NCI-H82 (cell line): ENCODE measurements at regions not wholly inside any gene's neighbourhood (a gene's known extent, or its start where the extent isn't known, plus 50 kb on each side); places are given as distances from the start of the nearest gene placed in this dataset.

Experiments
- DNase-seq: peaks from one replicate; lab custom pipeline; 2025; lab: John Stamatoyannopoulos, UW

DNA sequence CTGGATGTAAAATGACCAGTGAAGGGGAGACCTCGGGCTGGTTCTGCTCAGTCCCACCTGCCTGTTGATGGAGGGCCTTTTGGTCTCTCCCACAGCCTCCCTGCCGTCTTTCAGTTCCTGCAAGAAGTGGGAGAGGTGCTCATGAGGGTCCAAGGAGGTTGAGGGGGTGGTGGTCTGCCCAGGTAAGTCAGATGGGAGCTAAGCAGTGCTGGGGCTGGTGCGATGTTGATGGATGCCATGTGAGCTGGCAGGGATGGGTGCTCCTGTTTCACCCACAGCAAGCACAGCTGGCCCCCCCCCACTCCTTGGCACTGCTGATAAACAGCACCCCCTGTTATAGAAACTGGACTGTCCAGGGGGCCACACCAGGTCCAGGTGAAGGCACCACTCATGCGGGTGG is 145.6 kb downstream of the NSG2 start:
- DNase-seq = no peak

- no peak for DNase-seq
Measured at GRCh38 chr5:174191850-174192655, 146.5 kb downstream of the NSG2 start.

- DNase-seq = no peak
Measured at GRCh38 chr5:174192901-174193300, 147.4 kb downstream of the NSG2 start.

DNA sequence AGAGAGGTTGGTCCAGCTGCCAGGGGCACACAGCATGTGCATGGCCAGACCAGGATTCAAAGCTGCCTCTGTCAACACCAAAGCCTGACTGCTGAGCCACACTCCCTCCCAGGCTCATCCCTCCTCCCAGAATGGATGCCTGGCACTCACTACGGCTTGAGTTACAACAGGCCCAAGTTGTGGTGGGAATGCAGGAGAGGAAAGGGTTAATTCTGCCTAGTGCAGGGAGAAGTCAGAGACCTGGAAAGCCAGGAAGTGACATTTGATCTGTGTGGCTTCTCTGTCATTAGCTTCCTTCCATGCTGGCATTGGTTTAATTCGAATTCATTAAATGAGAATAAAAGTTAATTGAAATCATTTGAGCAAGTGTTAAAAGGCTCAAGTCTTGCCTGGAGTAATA is 150.0 kb downstream of the NSG2 start:
- peak; percentile 55 for DNase-seq

DNA sequence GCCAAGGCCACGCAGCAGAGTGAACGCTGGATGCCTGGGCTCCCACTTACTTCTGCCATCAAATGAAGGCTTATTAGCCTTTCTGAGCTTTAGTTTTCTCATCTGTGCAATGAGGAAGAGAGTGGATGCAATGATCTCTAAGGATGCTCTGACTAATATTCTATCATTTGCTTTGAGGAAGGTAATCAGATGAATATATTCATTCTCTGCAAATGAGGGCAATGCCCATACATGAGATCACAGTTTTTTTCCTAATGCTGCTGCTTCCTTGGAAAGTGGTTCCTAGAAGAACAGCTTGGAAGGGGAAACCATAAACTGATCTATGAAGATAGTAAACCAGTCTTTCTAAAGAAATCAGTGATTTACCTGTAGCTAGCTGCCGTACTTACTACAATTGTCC is 152.4 kb downstream of the NSG2 start:
- DNase-seq = no peak

DNA sequence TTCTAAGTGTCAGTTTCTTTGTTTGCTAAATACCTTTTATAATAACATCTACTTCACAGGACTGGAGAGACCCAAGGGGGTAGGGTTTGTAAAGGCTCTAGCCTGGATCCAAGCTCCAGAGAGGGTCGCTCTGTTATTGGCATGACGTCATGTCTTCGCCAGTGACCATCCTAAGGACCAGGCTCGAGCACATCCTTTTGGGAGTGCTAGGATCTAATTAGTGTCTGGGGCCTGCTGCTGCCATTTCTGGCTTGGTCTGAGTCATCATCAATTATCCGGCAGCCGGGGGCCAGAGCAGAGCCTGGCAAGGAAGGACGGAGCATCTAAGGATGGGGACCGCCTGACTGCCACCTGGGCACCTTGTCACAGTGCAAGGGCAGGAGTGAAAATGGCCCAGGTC is 153.0 kb downstream of the NSG2 start:
- no peak for DNase-seq

- DNase-seq = no peak
Measured at GRCh38 chr5:174202996-174203395, 157.5 kb downstream of the NSG2 start.

- peak; percentile 15 for DNase-seq
Measured at GRCh38 chr5:174204535-174205313, 159.2 kb downstream of the NSG2 start.

GRCh38 chr5:174205939-174206338 is 160.4 kb downstream of the NSG2 start:
- no peak for DNase-seq

- DNase-seq = peak; percentile 24
Measured at GRCh38 chr5:174210596-174211276, 165.2 kb downstream of the NSG2 start.

DNA sequence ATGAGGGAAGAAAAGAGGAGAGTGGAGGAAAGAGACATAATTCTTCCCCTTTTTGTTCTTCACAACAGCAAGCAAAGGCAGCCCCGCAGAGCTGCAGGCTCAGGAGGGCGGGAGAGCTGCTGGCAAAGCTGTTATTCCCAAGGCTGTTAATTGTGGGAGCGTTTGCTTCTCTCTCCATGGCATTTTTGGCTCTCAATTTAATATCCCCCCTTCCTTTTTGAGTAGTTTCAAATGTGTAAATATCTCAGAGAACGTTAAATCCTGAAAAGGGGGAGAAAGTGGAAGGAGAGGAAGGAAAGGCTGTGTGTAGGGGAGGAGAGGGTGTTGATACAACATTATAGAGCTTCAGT is 165.7 kb downstream of the NSG2 start:
- DNase-seq = no peak

DNA sequence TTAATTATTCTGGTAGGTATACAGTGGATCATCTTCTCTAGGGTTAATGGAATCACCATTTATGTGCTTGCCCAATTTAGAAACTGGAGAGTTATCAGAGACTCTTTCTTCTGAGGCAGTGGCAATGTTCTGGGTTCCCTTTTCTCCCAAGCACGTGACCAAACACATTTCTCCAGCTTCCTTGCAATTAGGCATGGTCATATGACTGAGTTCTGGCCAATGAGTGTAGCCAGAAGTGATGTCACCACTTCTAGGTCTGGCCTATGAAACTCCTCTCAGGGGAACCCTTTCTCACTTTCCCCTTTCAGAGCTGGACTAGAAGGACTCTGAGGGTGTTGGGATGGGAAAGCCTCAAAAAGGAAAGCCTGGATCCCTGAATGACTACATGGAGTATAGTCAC is 172.0 kb downstream of the NSG2 start:
- no peak for DNase-seq

GRCh38 chr5:174218162-174218561 is 172.7 kb downstream of the NSG2 start:
- no peak for DNase-seq

DNA sequence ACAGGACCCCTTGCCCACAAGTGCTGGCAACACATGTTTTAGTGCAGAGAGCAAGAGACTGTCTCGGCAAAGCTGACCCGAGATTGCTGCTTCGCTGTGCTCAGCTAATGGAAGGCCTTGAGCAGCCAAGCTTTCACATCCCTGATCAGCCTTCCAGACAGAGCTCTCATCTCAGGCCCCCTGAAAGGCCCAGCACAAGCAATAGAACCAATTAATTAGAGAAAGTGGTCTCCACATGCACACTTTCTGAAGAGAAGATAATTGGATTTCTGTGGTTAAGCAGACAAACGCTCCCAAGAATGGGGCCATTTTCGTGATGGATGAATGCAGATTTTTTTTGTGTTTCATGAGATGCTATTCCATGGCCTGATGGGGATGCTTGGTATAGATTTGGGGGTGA is 174.9 kb downstream of the NSG2 start:
- peak; percentile 96 for DNase-seq

DNA sequence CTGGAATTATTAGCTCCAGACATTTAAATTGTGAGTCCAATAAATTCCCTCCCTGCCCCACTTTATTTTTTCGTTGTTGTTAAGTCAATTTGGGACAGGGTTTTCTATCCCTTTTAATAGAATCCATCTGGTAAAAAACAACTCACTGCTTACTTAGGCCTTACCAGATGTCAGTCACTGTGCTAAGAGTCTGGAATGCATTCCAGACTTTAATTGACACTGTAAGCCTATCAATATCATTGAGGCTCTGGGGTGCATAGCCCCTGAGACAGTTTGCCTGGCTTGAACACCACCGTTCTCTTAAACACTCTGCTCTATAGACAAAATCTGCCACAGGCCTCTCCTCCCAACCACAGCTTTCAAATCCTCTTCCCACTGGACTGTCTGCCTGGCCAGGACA is 175.9 kb downstream of the NSG2 start:
- DNase-seq = peak; percentile 93

GRCh38 chr5:174221946-174222345 is 176.4 kb downstream of the NSG2 start:
- DNase-seq = peak; percentile 65

DNA sequence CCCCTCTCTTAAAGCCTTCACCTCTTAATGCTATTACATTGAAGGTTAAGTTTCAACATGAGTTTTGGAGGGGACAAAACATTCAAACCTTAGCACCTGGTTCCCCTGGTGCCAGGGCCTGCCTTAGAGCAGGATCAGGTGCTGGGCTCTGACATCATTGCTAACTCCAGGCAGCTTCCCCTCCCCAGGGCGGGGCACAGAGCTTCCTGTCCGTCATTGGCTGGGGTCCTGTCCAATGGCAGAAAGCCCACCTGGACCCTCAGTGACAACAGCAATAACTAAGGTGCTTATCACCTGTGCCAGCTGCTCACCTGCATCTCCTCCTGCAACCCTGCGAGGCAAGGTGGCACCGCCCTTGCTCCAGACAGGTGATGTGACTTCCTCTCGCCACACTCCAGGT is 177.4 kb downstream of the NSG2 start:
- peak; percentile 84 for DNase-seq

DNA sequence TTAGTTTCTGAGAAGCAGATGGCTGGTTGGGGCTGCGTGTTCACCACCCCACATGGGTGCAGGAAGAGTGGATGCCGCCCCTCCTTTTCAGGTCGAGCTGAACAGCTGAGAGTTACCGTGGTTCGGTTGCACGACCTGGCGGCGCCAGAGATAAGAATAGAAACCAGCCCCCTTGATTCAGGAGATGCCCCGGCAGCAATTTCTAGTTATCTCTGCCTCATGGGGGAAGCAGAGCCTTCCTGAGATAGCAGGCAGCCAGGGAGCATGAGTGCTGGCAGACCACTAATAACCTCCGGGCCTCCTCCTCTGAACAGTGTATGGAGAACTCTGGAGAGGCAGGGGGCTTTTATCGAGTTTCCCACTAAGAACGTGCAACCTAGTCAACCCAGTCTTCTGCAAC is 177.8 kb downstream of the NSG2 start:
- DNase-seq = peak; percentile 73

DNA sequence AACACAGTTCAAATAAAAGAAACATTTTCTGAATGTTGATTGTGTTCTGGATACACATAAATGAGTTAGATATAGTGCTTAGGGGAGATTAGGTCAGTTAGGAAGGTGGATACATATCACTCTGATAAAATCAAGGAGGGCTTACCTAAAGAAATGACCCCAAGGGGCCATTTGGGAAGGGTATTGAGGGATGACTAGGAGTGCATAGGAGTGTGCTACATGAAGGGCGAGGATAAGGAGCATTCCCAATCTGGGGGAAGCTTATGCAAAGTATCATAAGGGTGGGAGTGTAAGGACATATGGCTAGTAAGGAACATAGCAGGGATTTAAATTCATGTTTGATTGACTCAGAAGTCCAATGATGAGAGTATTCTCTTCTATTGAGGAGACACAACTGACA is 183.6 kb downstream of the NSG2 start:
- no peak for DNase-seq

DNA sequence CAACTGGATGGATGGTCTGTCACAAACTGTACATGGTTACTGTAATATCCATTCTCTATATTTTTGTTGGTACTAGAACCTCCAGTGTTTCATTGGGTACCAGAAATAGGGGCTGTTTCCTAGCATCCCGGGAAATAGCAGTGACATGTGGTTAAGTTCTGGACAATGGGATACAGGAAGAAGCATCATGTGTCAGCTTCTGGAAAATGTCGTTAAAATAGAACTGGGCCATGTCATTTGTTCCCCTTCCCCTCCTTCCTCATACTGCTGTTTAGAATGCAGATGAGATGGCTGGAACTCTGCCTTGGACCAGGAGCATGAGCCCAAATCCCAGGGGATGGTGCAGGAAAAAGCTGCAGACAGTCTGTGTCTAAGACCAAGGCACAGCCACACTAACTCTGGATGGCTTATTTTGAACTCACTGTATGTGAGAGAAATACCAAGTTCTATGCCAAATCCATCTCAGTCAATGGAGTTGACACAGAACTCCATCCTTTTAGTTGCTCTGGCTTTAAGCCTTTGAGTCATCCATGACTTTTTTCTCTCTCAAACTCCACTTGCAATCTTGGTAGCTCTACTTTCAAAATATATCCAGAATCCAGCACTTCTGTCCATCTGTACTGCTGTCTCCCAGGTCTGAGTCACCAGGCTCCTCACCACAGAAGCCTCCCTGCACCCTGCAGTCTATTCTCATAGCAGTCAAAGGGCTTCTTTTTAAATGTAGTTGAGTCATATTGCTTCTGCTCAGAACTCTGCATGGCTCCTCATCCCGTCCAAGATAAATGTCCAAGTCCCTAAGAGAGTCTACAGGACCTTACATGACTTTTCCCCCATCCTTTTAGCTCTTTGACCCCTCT is 184.2 kb downstream of the NSG2 start:
- DNase-seq = no peak

DNA sequence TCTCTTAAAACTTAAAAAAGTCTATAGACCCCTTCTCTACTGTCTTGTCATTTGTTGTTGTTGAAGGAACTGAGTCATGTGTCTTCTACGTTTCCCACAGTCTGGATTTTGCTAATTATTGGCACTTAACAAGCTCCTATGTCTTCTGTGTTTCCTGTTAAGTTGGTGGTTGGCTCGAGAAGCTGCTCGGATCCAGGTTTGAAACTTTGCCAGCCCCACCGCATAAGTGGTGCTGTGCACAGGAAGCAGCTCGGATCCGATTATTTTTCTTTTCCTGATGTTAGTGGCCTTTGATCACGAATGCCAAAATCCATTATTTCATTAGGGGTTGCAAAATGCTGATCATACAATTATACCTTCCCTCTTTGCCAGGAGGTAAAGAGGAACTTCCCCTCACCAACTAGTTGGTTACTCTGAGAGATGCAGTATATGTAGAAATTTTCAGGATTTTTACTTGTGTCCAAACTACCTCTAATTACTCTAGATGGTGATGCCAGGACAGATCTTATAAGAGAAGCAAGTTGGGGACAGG is 186.5 kb downstream of the NSG2 start:
- DNase-seq = no peak

DNA sequence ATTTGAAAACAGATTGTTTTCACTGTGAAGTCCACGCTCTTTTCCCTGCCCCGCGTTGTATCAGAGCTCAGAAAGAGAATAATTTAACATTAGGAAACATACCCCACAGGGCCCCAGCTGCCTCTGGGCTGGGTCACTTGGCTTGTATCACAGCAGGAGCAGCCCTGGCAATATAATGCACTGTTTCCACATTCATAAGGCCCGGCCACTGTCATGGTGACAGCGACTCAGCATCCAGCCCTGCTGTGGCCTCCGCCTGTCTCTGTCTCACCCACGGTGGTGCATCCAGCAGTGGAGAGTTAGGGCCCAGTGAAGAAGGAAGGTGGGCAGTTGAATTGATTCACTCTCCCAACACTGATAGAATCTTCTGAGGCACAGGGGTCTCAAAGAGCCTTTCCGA is 188.9 kb downstream of the NSG2 start:
- no peak for DNase-seq
